Panc1 (cell line): ENCODE measurements at regions not wholly inside any gene's neighbourhood (a gene's known extent, or its start where the extent isn't known, plus 50 kb on each side); places are given as distances from the start of the nearest gene placed in this dataset.

ENCODE experiments used
- ATAC-seq: fragments of 200-7000 bp; cut with Tn5 transposase; 2 replicates; pipeline ENCODE4 v1.9.1; 2020; ENCODE audit warnings: mild to moderate bottlenecking, moderate library complexity
- BruUV-seq: library from RNA; stranded (reverse); fragments of 400-500 nt; replicated peaks from 2 replicates; lab custom pipeline; 2021; lab: Mats Ljungman, UMichigan
- CTCF ChIA-PET: fragments of 300-600 bp; sonication (Branson Sonifier 250); formaldehyde crosslinking; loops from one replicate; lab custom pipeline; 2022; ENCODE audit warnings: antibody characterized with exemption; lab: Charles Lee
- POLR2A ChIA-PET: fragments of 300-600 bp; sonication (Branson Sonifier 250); formaldehyde crosslinking; loops from one replicate; lab custom pipeline; 2022; ENCODE audit warnings: antibody characterized with exemption; lab: Charles Lee
- DNase-seq: peaks from one replicate; pipeline ENCODE4 v3.0.0-alpha.2; 2010; ENCODE audit warnings: low read depth, low spot score
- H3K27ac ChIP-seq: 2 replicates; pipeline ENCODE4 v1.5.1; 2011; ENCODE audit warnings: mild to moderate bottlenecking, low read length, inconsistent platforms
- H3K27me3 ChIP-seq: fragments of 200-500 bp; sonication (Bioruptor generic); 2 replicates; pipeline ENCODE4 v1.6.0; 2014; ENCODE audit warnings: low read length, inconsistent platforms; ENCODE audit not compliant: control insufficient read depth, insufficient read depth
- H3K36me3 ChIP-seq: fragments of 200-500 bp; sonication (Bioruptor generic); 2 replicates; pipeline ENCODE4 v1.5.1; 2014; ENCODE audit warnings: inconsistent platforms, mild to moderate bottlenecking, low read length, moderate library complexity; ENCODE audit not compliant: control insufficient read depth, insufficient read depth
- H3K4me1 ChIP-seq: 2 replicates; pipeline ENCODE4 v1.5.1; 2011; ENCODE audit warnings: inconsistent platforms, mild to moderate bottlenecking, low read length, moderate library complexity; ENCODE audit not compliant: control insufficient read depth, insufficient read depth
- H3K4me3 ChIP-seq, 2 experiments: 2 replicates each; pipeline ENCODE4 v1.5.1; 2011 to 2012; ENCODE audit warnings: low read depth in 2 of 2, low read length in 2 of 2, mild to moderate bottlenecking in 2 of 2, inconsistent platforms in 1 of 2, moderate library complexity in 1 of 2
- H3K9me3 ChIP-seq: fragments of 200-500 bp; sonication (Bioruptor generic); 2 replicates; pipeline ENCODE4 v1.5.1; 2014; ENCODE audit warnings: low read depth, mild to moderate bottlenecking, inconsistent platforms, low read length, moderate library complexity; ENCODE audit not compliant: control insufficient read depth, insufficient read depth
- CTCF ChIP-seq: fragments of 450-650 bp; IDR thresholded peaks from 2 replicates; pipeline ENCODE4 v1.5.1; 2017; ENCODE audit warnings: mild to moderate bottlenecking
- POLR2AphosphoS5 ChIP-seq: IDR thresholded peaks from 2 replicates; pipeline ENCODE4 v1.6.1; 2012; ENCODE audit warnings: mild to moderate bottlenecking, low read depth, low read length, moderate library complexity
- REST ChIP-seq, 2 experiments: IDR thresholded peaks; 2 replicates each; pipeline ENCODE4 v1.6.1; 2011 to 2012; ENCODE audit warnings: low read depth in 2 of 2, control low read depth in 1 of 2, low read length in 1 of 2, mild to moderate bottlenecking in 1 of 2, moderate library complexity in 1 of 2; ENCODE audit not compliant: insufficient read depth in 1 of 2
- SIN3A ChIP-seq: IDR thresholded peaks from 2 replicates; pipeline ENCODE4 v1.6.1; 2012; ENCODE audit warnings: low read depth, mild to moderate bottlenecking, low read length, moderate library complexity, borderline replicate concordance; ENCODE audit not compliant: insufficient read depth
- TCF7L2 ChIP-seq: IDR thresholded peaks from 2 replicates; pipeline ENCODE4 v1.6.1; 2011; ENCODE audit warnings: mild to moderate bottlenecking, low read depth, low read length, inconsistent platforms
- in situ Hi-C: cut with HindIII; loops from 2 replicates; pipeline ENCODE4 v1.10.0; 2016; ENCODE audit warnings: low sequenced_read_pairs, low pct_unique_long_range_greater_than_20kb
- intact Hi-C: fragments of 100-400 bp; cut with micrococcal nuclease; formaldehyde crosslinking; loops from one replicate; pipeline ENCODE4 v1.10.0; 2022; ENCODE audit not compliant: unreplicated experiment

- no peaks in the 10 kb centered on the region for H3K4me1 ChIP-seq
- CTCF ChIA-PET = no interaction called here
- no TSS peak for BruUV-seq
These were observed 1047.0 kb downstream of the TUSC7 start for GRCh38 chr3:117756563-117756962.

GRCh38 chr3:117761703-117762620, 1052.4 kb downstream of the TUSC7 start:
- no peak overlapping the region for H3K4me3 ChIP-seq
- no peak for TF ChIP-seq REST (IDR thresholded peaks at IDR 0.05; ENCODE audit: insufficient read depth in 1 of 2, low read depth in 2 of 2, low read length in 1 of 2)
- TF ChIP-seq CTCF = no peak
- no peak for TF ChIP-seq TCF7L2
- no peak for TF ChIP-seq POLR2AphosphoS5
- no peak for TF ChIP-seq SIN3A
- no peak for DNase-seq
- no peak for ATAC-seq
- in situ Hi-C loops = no loop called here
- H3K27ac ChIP-seq = no peak overlapping the region
- H3K36me3 ChIP-seq = no peaks in the 10 kb centered on the region
- POLR2A ChIA-PET = no interaction called here
- BruUV-seq = no TSS peak
- H3K9me3 ChIP-seq = no peaks in the 10 kb centered on the region
- no peaks in the 10 kb centered on the region for H3K4me1 ChIP-seq
- CTCF ChIA-PET = no interaction called here
- intact Hi-C loops = no loop called here
- H3K27me3 ChIP-seq = no peaks in the 10 kb centered on the region

More at GRCh38 chr3:117756563-117756962, 1047.0 kb downstream of the TUSC7 start:
- POLR2A ChIA-PET = no interaction called here
- H3K27ac ChIP-seq = no peak overlapping the region
- H3K27me3 ChIP-seq = no peaks in the 10 kb centered on the region
- in situ Hi-C loops (no loop called here), intact Hi-C loops (no loop called here)
- TF ChIP-seq SIN3A = no peak
- TF ChIP-seq POLR2AphosphoS5 = no peak
- TF ChIP-seq CTCF = no peak
- TF ChIP-seq REST (IDR thresholded peaks at IDR 0.05; ENCODE audit: insufficient read depth in 1 of 2, low read depth in 2 of 2, low read length in 1 of 2) = no peak
- TF ChIP-seq TCF7L2 = no peak
- H3K9me3 ChIP-seq = no peaks in the 10 kb centered on the region
- no peaks in the 10 kb centered on the region for H3K36me3 ChIP-seq
- no peak overlapping the region for H3K4me3 ChIP-seq
- DNase-seq (no peak), ATAC-seq (no peak)
